NK-92 treated with Interleukin-12 subunit alpha and Interleukin-12 subunit beta, amount 100 ng/mL, for 24 hours (cell line): ENCODE measurements at regions not wholly inside any gene's neighbourhood (a gene's known extent, or its start where the extent isn't known, plus 50 kb on each side); places are given as distances from the start of the nearest gene placed in this dataset.

Experiments used
- DNase-seq: peaks from one replicate; lab custom pipeline; 2025; lab: John Stamatoyannopoulos, UW

GRCh38 chr10:90588222-90588621 lies 269.6 kb downstream of the HTR7 start:
- no peak for DNase-seq

GRCh38 chr10:90589825-90590224 lies 268.0 kb downstream of the HTR7 start:
- no peak for DNase-seq

GRCh38 chr10:90591629-90592028 lies 266.2 kb downstream of the HTR7 start:
- no peak for DNase-seq

GRCh38 chr10:90592638-90593302 lies 265.1 kb downstream of the HTR7 start:
- no peak for DNase-seq

- no peak for DNase-seq
Measured at GRCh38 chr10:90598513-90598912, 259.3 kb downstream of the HTR7 start.

- DNase-seq, result no peak
Measured at GRCh38 chr10:90602862-90603610, 254.8 kb downstream of the HTR7 start.

GRCh38 chr10:90604636-90605035 lies 253.2 kb downstream of the HTR7 start:
- DNase-seq, result no peak

GRCh38 chr10:90605506-90605905 lies 252.3 kb downstream of the HTR7 start:
- no peak for DNase-seq

GRCh38 chr10:90612276-90612675 lies 245.6 kb downstream of the HTR7 start:
- DNase-seq, result no peak

GRCh38 chr10:90614631-90615030 lies 243.2 kb downstream of the HTR7 start:
- no peak for DNase-seq

GRCh38 chr10:90621577-90621976 lies 236.3 kb downstream of the HTR7 start:
- DNase-seq, result no peak

GRCh38 chr10:90635111-90635765 lies 222.6 kb downstream of the HTR7 start:
- no peak for DNase-seq

GRCh38 chr10:90640756-90641155 lies 217.1 kb downstream of the HTR7 start:
- no peak for DNase-seq

GRCh38 chr10:90641731-90642130 lies 216.1 kb downstream of the HTR7 start:
- DNase-seq, result no peak

- DNase-seq, result no peak
Measured at GRCh38 chr10:90642136-90642535, 215.7 kb downstream of the HTR7 start.

GRCh38 chr10:90642650-90643049 lies 215.2 kb downstream of the HTR7 start:
- DNase-seq, result no peak

GRCh38 chr10:90644165-90644564 lies 213.7 kb downstream of the HTR7 start:
- DNase-seq, result no peak

- no peak for DNase-seq
Measured at GRCh38 chr10:90650858-90651257, 207.0 kb downstream of the HTR7 start.

- DNase-seq, result no peak
Measured at GRCh38 chr10:90652519-90652918, 205.3 kb downstream of the HTR7 start.

GRCh38 chr10:90658791-90659190 lies 199.0 kb downstream of the HTR7 start:
- DNase-seq, result no peak

- DNase-seq, result no peak
Measured at GRCh38 chr10:90665905-90666662, 191.8 kb downstream of the HTR7 start.

- no peak for DNase-seq
Measured at GRCh38 chr10:90674461-90674860, 183.4 kb downstream of the HTR7 start.
